ENCODE measurements at regions not wholly inside any gene's neighbourhood (a gene's known extent, or its start where the extent isn't known, plus 50 kb on each side); places are given as distances from the start of the nearest gene placed in this dataset.

- no peak overlapping the region for H3K4me3 ChIP-seq
- POLR2A ChIA-PET (ENCODE audit: unreplicated experiment): no interaction called here
- no TSS peak for BruUV-seq (replicated peaks)
Measured at GRCh38 chr3:35088943-35089342, 550.4 kb upstream of the ARPP21 start.

DNA sequence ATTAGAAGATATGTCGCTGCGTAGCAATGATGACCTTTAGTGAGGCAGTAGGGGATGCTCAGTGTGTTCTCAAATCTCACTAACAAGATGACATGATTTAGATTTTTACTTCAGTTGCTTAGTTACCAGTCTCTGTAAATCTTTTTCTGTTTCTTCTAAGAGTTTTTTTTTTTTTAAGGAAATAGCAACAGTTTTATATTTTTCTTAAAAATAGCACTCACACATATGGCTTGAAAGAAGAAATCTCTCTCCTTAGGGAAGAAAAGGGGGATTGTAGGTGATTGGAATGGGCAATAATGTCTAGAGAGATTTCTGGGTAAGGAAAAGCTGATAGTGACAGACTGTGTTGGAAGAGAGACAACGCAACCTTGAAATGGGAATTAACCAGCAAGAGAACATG is 524.6 kb upstream of the ARPP21 start:
- H3K4me2 ChIP-seq: no peak overlapping the region

More at GRCh38 chr3:35088943-35089342, 550.4 kb upstream of the ARPP21 start:
- no peaks in the 10 kb centered on the region for H4K20me1 ChIP-seq (ENCODE audit: insufficient read depth)
- no peak for DNase-seq
- CTCF ChIA-PET: no interaction called here
- H3K9me2 ChIP-seq (ENCODE audit: insufficient read depth): no peaks in the 10 kb centered on the region
- TF ChIP-seq CTCF (conservative IDR thresholded peaks at IDR 0.05): no peak
- TF ChIP-seq EZH2 (IDR thresholded peaks at IDR 0.05; ENCODE audit: low read depth): no peak
- H3K79me2 ChIP-seq (ENCODE audit: low read depth): no peaks in the 10 kb centered on the region
- no peaks in the 10 kb centered on the region for H3F3A ChIP-seq (ENCODE audit: insufficient read depth, low read depth)
- H3K4me1 ChIP-seq (replicated peaks; ENCODE audit: insufficient read depth): no peaks in the 10 kb centered on the region
- intact Hi-C loops (cut with micrococcal nuclease; ENCODE audit: unreplicated experiment): no loop called here
- H3K27ac ChIP-seq: no peak overlapping the region
- H2AFZ ChIP-seq: no peak overlapping the region
- no peaks in the 10 kb centered on the region for H3K27me3 ChIP-seq (ENCODE audit: insufficient read depth, low read depth)
- H3K4me2 ChIP-seq: no peak overlapping the region
- no peaks in the 10 kb centered on the region for H3K9me3 ChIP-seq (ENCODE audit: insufficient read depth, low read depth)
- H3K36me3 ChIP-seq (ENCODE audit: low read depth): no peaks in the 10 kb centered on the region

GRCh38 chr3:35120026-35120425 is 519.3 kb upstream of the ARPP21 start:
- H3K27ac ChIP-seq: no peak overlapping the region
- no peaks in the 10 kb centered on the region for H3K4me1 ChIP-seq (replicated peaks; ENCODE audit: insufficient read depth)
- H4K20me1 ChIP-seq (ENCODE audit: insufficient read depth): no peaks in the 10 kb centered on the region
- H3K36me3 ChIP-seq (ENCODE audit: low read depth): no peaks in the 10 kb centered on the region
- no peaks in the 10 kb centered on the region for H3K9me3 ChIP-seq (ENCODE audit: insufficient read depth, low read depth)
- ChIA-PET CTCF (no interaction called here), POLR2A (ENCODE audit: unreplicated experiment) (interaction anchor here (0.6 kb wide), 1 partner anchor 890 kb away, joined by 4 read pairs; no protein-coding TSS in a partner anchor)
- H3K27me3 ChIP-seq (ENCODE audit: insufficient read depth, low read depth): no peaks in the 10 kb centered on the region
- no peak for TF ChIP-seq EZH2 (IDR thresholded peaks at IDR 0.05; ENCODE audit: low read depth)
- no peak for TF ChIP-seq CTCF (conservative IDR thresholded peaks at IDR 0.05)
- no peak overlapping the region for H3K4me3 ChIP-seq
- no peak overlapping the region for H3K4me2 ChIP-seq
- no peak for DNase-seq
- intact Hi-C loops (cut with micrococcal nuclease; ENCODE audit: unreplicated experiment): no loop called here
- H3K79me2 ChIP-seq (ENCODE audit: low read depth): no peaks in the 10 kb centered on the region
- no peaks in the 10 kb centered on the region for H3F3A ChIP-seq (ENCODE audit: insufficient read depth, low read depth)
- H3K9me2 ChIP-seq (ENCODE audit: insufficient read depth): no peaks in the 10 kb centered on the region
- no TSS peak for BruUV-seq (replicated peaks)
- H2AFZ ChIP-seq: no peak overlapping the region

More for the DNA sequence above, 524.6 kb upstream of the ARPP21 start:
- no peak overlapping the region for H2AFZ ChIP-seq
- no peak overlapping the region for H3K4me3 ChIP-seq
- H3K79me2 ChIP-seq (ENCODE audit: low read depth): no peaks in the 10 kb centered on the region
- no peaks in the 10 kb centered on the region for H3F3A ChIP-seq (ENCODE audit: insufficient read depth, low read depth)
- H4K20me1 ChIP-seq (ENCODE audit: insufficient read depth): no peaks in the 10 kb centered on the region
- H3K27me3 ChIP-seq (ENCODE audit: insufficient read depth, low read depth): no peaks in the 10 kb centered on the region
- H3K4me1 ChIP-seq (replicated peaks; ENCODE audit: insufficient read depth): no peaks in the 10 kb centered on the region
- H3K27ac ChIP-seq: no peak overlapping the region
- no peaks in the 10 kb centered on the region for H3K9me3 ChIP-seq (ENCODE audit: insufficient read depth, low read depth)
- ChIA-PET POLR2A (ENCODE audit: unreplicated experiment) (no interaction called here), CTCF (no interaction called here)
- intact Hi-C loops (cut with micrococcal nuclease; ENCODE audit: unreplicated experiment): no loop called here
- TF ChIP-seq CTCF (conservative IDR thresholded peaks at IDR 0.05) (no peak), EZH2 (IDR thresholded peaks at IDR 0.05; ENCODE audit: low read depth) (no peak)
- no peak for DNase-seq
- no peaks in the 10 kb centered on the region for H3K36me3 ChIP-seq (ENCODE audit: low read depth)
- no peaks in the 10 kb centered on the region for H3K9me2 ChIP-seq (ENCODE audit: insufficient read depth)
- BruUV-seq (replicated peaks): no TSS peak
